ENCODE measurements at regions not wholly inside any gene's neighbourhood (a gene's known extent, or its start where the extent isn't known, plus 50 kb on each side); places are given as distances from the start of the nearest gene placed in this dataset.

- TF ChIP-seq EP300 (IDR thresholded peaks at IDR 0.05) (no peak), POLR2A (IDR thresholded peaks at IDR 0.05) (no peak), POLR2AphosphoS5 (IDR thresholded peaks at IDR 0.05) (no peak)
- TF ChIP-seq, protein P1, sequence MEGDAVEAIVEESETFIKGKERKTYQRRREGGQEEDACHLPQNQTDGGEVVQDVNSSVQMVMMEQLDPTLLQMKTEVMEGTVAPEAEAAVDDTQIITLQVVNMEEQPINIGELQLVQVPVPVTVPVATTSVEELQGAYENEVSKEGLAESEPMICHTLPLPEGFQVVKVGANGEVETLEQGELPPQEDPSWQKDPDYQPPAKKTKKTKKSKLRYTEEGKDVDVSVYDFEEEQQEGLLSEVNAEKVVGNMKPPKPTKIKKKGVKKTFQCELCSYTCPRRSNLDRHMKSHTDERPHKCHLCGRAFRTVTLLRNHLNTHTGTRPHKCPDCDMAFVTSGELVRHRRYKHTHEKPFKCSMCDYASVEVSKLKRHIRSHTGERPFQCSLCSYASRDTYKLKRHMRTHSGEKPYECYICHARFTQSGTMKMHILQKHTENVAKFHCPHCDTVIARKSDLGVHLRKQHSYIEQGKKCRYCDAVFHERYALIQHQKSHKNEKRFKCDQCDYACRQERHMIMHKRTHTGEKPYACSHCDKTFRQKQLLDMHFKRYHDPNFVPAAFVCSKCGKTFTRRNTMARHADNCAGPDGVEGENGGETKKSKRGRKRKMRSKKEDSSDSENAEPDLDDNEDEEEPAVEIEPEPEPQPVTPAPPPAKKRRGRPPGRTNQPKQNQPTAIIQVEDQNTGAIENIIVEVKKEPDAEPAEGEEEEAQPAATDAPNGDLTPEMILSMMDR (IDR thresholded peaks at IDR 0.05) = no peak
- H3K4me3 ChIP-seq = no peak overlapping the region
- peaks cover 0 to 6% (median 5%) of the 10 kb centered on the region in 4 donors for H3K9me3 ChIP-seq
- 78 to 92% methylated on average over 7 of the region's 7 CpGs for WGBS, 2 donors
- no peaks in the 10 kb centered on the region for H3K27me3 ChIP-seq
- H3K36me3 ChIP-seq = no peaks in the 10 kb centered on the region
- no peak for DNase-seq
- no peak for ATAC-seq (ENCODE audit: low FRiP score in 2 of 2)
- no peaks in the 10 kb centered on the region for H3K4me1 ChIP-seq
- H3K27ac ChIP-seq = no peak overlapping the region
These were observed 273.9 kb upstream of the ZMIZ1 start for GRCh38 chr10:78794736-78795455.

DNA sequence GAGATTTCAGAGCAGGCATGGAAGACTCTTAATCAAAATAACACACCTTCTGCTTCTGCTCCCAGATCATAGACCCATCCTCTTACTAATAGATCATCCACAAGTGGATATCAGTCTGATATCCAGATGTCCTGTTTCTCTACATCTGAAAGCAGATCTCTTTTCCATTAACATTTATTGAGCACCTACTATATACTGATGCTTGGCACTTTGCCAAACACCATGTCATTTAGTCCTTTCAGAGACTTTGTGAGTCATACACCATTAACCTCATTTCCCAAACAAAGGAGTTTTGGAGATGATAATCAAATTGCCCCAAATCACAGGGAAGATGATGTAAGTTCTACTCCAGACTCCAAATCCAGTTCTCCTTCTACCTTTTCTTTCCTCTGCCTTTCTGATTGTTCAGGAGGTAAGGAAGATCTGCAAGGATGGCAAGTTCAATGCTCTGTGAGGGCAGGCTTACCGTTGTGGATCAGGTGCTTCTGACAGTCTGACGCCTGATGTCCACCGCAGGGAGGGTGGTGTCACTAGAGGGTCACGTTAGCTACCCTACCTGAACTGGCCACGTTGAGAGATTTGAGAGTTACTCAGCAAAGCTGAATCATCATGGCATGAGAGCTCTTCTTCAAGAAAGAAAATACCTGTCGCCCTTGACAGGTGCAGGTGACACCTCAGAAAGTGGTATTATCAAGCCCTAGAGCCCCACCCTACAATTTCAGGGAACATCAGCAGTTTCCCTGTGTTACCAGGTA, 269.6 kb upstream of the ZMIZ1 start:
- DNase-seq = no peak
- 74 to 76% methylated on average over 6 of the region's 6 CpGs for WGBS, 2 donors
- no peak overlapping the region for H3K27ac ChIP-seq
- H3K36me3 ChIP-seq = no peaks in the 10 kb centered on the region
- no peaks in the 10 kb centered on the region for H3K9me3 ChIP-seq
- peaks cover 14 to 17% (median 16%) of the 10 kb centered on the region in 4 donors for H3K4me1 ChIP-seq
- H3K27me3 ChIP-seq = no peaks in the 10 kb centered on the region
- TF ChIP-seq, protein P1 (IDR thresholded peaks at IDR 0.05) = no peak
- no peak for TF ChIP-seq POLR2AphosphoS5 (IDR thresholded peaks at IDR 0.05)
- TF ChIP-seq POLR2A (IDR thresholded peaks at IDR 0.05) = no peak
- TF ChIP-seq EP300 (IDR thresholded peaks at IDR 0.05) = no peak
- no peak overlapping the region for H3K4me3 ChIP-seq
- ATAC-seq (ENCODE audit: low FRiP score in 2 of 2) = no peak

DNA sequence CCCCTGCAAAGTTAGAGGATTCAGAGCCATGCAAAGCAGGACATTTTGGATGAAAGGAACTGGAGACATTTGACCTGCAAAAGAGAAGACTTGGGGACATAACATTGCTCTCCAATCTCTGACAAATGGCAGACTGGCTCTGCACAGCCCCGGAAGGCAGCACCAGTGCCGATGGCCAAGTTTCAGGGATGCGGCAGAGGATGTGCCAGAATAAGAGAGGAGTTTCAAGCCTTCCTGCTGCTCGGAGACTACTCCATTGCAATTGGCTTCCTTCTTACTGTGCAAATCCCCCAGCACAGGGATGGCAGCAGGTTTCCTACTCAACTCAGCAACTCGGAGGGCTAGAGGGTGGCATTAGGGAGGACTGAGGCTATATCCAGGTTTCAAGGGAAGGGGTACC, 268.8 kb upstream of the ZMIZ1 start:
- H3K36me3 ChIP-seq = no peaks in the 10 kb centered on the region
- H3K4me1 ChIP-seq = peaks cover 18 to 25% (median 24%) of the 10 kb centered on the region in 4 donors
- no peaks in the 10 kb centered on the region for H3K27me3 ChIP-seq
- no peak overlapping the region for H3K4me3 ChIP-seq
- no peak for ATAC-seq (ENCODE audit: low FRiP score in 2 of 2)
- no peaks in the 10 kb centered on the region for H3K9me3 ChIP-seq
- no peak overlapping the region for H3K27ac ChIP-seq
- no peak for DNase-seq
- no peak for TF ChIP-seq POLR2AphosphoS5 (IDR thresholded peaks at IDR 0.05)
- TF ChIP-seq, protein P1 (IDR thresholded peaks at IDR 0.05) = no peak
- TF ChIP-seq EP300 (IDR thresholded peaks at IDR 0.05) = no peak
- TF ChIP-seq POLR2A (IDR thresholded peaks at IDR 0.05) = no peak
- 90 to 93% methylated on average over 5 of the region's 5 CpGs for WGBS, 2 donors

GRCh38 chr10:78800535-78801320, 268.0 kb upstream of the ZMIZ1 start:
- no peak overlapping the region for H3K4me3 ChIP-seq
- DNase-seq = no peak
- H3K4me1 ChIP-seq = peaks cover 24 to 32% (median 29%) of the 10 kb centered on the region in 4 donors
- no peaks in the 10 kb centered on the region for H3K9me3 ChIP-seq
- TF ChIP-seq EP300 (IDR thresholded peaks at IDR 0.05) (no peak), POLR2AphosphoS5 (IDR thresholded peaks at IDR 0.05) (no peak), POLR2A (IDR thresholded peaks at IDR 0.05) (no peak)
- TF ChIP-seq, protein P1 (IDR thresholded peaks at IDR 0.05) = no peak
- H3K27ac ChIP-seq = no peak overlapping the region
- no peaks in the 10 kb centered on the region for H3K27me3 ChIP-seq
- ATAC-seq (ENCODE audit: low FRiP score in 2 of 2) = no peak
- 91 to 92% methylated on average over 10 of the region's 10 CpGs for WGBS, 2 donors
- no peaks in the 10 kb centered on the region for H3K36me3 ChIP-seq
